IPS DF 4.7 (cell line): ENCODE measurements at regions not wholly inside any gene's neighbourhood (a gene's known extent, or its start where the extent isn't known, plus 50 kb on each side); places are given as distances from the start of the nearest gene placed in this dataset.
"Not testable (repeated sequence)": the region's sequence is repeated elsewhere in the genome, so short reads cannot be mapped to it uniquely, and the experiment has no call there.

Experiments
- DNase-seq: peaks from one replicate; pipeline ENCODE4 v3.0.0-alpha.2; 2013; ENCODE audit warnings: low spot score; ENCODE audit errors: extremely low read depth

DNA sequence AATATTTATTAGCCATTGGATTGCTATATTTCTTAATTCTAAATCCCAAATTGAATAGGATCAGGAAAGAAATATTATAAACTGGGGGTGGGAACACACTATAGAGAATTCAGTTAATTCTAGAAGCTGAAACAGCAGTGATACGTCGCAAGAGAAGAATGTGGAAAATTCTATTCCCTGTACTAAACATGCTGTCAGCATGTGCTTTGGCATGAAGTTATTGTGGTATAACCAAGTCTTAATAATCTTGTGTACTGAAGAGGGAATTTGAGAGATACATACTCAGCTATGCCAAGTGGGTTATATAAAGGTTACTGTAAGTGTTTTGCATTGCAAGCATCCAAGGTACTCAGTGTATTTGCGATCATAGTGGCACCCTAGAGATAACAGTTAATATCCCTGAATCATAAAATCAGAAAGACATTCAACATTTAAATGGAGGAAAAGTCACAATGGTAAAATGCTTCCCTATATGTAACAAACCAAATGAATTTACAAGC lies 1492.9 kb upstream of the C9orf72 start:
- DNase-seq, result no peak

DNA sequence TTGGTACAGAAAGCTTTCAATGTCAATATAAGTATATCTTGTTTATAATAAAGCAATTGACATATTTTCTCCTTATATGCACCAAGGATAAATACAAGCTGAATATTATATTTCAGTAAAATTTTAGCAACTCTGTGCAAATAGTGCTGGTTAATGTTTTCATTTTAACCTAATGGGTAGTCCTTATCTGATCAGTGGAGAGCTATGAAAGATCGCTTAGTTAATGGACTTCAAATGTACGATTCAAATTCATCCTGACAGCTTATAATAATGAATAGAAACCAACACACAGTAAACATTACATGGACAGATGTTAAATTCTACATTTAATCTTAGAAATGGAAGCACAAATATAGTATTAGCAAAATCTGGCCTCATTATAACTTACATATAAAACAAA lies 1495.2 kb upstream of the C9orf72 start:
- no peak for DNase-seq

DNA sequence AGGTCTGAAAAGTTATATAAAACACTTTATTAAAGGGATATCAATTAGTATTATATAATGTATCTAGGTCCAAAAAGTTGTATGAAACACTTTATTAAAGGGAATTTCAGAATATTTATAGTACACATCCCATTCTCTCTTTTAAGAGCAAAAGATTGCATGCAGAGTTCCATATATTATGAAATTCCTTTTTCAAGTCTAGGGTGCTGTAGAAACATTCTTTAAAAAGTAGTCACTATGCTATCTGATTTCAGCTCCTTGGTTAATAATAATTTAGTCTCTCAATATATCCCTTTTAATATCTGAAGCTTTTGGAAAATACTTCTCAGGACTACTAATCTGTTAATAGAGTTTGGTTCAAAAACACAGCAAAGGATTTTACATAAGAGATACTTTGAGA lies 1496.1 kb upstream of the C9orf72 start:
- DNase-seq, result no peak

DNA sequence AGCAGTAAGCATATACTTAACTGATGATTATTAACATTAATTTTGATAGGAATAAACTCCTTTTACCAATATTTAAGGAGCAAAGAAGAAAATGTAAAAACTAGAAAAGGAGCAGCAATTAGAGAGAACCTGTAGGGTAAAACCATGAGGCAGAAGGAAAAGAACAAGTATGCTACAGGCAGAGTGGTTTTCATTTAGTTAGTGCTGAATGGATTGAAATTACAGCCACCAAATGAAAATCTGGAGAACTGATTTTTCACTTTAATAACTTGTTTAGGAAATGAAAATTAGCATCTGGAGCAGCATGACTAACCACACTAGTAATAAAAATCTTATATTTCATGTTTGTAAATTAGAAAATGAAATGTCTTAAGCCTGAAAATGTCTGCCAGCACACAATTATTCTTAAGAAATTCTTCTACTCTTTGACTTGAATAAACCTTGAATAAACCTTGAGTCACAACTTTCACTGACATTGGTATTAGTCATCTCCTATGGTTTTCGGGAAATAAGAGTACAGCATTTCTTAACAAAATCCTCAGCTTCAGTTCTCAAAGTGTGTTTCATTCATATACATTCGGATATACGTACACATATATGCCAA lies 1504.9 kb upstream of the C9orf72 start:
- no peak for DNase-seq

DNA sequence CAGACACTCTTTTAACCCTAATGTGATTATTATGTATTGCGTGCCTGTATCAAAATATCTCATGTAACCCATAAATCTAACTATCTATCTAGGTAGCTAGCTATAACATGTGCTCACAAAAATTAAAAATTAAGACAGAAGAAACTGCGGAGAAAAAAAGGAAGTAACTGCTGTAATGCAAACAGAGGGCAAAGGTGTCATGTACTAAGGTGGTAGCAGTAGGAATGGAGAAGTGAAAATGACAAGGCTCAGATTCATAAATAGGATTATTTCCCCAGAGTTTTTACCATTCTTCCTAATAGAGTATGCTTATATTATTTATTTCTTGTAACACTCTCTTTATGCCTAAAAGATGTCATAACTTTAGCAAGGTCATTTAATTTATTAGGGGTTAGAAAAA lies 1527.5 kb upstream of the C9orf72 start:
- DNase-seq, result no peak

DNA sequence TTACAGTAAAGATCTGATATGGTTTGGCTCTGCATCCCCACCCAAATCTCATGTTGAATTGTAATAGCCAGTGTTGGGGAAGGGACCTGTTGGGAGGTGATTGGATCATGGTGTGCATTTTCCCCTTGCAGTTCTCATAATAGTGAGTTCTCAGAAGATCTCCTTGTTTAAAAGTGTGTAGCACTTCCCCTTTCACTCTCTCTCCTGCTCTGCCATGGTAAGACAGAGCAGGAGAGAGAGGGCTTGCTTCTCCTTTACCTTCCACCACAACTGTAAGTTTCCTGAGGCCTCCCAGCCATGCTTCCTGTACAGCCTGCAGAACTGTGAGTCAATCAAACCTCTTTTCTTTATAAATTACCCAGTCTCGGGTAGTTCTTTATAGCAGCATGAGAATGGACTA lies 1530.9 kb upstream of the C9orf72 start:
- DNase-seq, result not testable (repeated sequence)

DNA sequence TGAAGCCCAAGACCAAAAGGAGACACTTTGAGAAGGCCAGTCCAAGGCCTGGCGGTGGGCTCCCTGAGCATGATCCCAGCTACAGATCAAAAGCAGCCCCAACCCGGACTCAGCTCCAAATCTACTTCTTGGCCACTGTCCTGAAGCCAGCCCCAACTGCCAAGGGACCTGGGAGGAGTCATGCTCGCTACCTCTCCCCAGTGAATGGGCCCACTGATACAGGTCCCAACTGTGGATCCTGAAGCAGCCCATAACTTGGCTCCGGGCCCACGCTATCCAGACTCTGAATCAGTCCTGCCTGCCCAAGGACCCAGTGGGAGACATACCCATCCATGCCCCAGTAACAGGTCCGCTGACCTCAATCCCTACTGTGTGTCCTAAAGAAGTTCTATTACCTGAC lies 1545.3 kb upstream of the C9orf72 start:
- no peak for DNase-seq

DNA sequence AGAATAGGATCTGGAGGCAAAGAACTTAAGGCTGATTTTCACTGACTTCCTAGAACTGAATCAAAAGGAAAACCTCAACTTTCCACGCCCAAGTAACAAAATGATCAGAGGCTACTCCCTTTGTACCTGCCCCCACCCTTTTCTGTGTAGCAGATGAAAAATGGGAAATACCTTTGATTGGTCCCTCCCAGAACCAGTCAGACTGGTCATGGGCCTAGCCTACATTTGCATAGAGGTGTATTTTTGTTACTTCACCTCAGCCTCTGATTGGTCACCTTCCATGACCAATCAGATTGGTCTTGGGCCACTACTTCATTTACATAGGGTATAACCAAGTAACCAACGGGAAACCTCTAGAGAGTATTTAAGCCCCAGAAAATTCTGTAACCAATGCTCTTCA lies 1553.5 kb upstream of the C9orf72 start:
- no peak for DNase-seq

DNA sequence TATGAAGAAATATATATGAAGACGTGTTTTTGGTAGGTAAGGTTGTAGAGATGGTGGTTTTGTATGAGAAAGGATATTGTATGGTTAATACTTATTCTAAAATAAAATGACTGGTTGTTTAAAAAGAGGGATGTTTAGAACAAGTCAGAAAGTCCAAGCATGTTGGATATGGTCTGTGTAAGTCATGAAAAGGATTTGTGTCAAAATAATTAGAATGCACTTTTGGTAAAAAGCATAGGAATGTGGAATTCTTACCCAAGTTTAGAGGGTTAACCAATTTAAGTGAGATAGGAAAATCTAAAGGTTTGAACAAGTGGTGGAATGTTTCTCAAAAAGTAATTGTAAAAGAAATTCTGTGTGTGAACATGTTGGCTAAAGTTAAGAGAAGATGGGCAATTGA lies 1556.5 kb upstream of the C9orf72 start:
- DNase-seq, result peak; percentile 7

DNA sequence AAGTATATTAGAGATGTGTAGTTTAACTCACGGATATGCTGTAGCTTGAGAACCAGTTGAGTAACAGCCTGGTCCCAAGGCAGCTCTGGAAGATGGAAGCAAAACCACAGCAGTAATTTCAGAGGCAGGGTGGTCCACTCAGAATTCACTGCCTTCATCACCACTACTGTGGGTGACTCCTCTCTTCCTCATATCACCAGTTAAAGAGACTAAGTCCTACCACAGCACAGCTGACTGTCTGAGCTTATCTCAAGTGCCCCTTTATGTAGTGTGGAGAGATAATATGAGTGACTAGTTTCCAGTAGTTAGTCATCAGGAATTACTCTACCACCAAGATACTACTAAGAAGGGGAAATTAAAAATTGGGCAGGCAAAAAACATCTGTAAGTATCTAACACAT lies 1571.2 kb upstream of the C9orf72 start:
- DNase-seq, result no peak

DNA sequence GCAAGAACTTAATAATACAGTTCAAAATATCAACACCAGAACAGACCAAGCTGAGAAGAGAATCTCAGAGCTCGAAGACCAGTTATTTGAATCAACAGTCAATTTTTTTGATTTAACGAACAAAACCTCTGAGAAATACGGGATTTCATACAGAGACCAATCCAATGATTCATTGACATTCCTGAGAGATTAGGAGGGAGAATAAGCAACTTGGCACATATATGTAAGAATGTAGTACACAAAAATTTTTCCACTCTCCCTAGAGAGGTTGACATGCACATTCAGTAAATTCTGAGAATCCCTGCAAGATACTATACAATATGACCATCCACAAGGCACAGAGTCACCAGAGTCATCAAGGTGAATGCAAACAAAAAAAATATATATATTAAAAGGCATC lies 1577.3 kb upstream of the C9orf72 start:
- DNase-seq, result no peak

DNA sequence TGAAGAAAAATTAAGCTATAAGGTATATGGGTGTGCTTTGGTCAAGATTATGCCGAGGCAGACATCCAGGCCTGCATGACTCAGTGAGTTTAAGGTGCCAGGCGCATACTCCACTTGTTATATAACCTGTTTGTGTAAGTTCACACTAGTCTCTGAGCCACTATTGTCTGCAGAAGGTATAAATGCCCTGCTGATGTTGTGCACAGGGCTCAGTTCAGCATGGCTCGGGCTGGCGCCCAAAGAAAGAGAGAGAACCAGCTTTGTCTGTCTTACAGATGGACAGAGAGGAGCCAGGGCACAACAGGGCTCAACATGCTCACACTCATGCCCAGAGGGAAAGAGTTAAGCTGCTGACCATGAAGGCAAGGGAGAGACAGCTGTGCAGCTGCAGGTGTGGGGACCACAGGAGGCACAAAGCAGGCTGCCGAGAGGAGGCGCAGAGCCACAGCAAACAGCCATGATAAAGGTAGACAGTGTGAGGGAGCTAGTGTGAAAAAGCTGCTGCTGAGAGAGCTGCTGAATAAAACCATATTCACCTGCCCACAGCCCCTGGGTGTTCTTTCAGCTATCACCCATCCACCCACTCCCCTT lies 1587.6 kb upstream of the C9orf72 start:
- no peak for DNase-seq

DNA sequence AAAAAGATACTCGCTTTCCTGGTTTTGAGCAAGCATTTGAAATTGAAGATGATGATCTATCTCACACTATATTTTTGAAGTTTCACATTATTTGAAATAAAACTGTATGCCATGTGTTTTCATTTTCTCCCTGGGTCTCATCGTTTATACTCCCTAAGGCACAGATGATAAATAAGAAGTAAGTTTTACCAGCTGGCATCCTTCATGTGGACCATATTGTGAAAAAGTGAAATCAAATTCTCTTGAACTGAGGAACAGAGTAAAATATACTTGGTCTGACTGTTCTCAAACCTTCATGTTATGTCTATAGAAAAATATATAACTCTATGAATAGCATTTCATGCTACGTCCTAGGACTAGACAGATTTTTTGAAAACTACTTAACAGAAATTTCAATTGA lies 1600.9 kb upstream of the C9orf72 start:
- DNase-seq, result no peak

DNA sequence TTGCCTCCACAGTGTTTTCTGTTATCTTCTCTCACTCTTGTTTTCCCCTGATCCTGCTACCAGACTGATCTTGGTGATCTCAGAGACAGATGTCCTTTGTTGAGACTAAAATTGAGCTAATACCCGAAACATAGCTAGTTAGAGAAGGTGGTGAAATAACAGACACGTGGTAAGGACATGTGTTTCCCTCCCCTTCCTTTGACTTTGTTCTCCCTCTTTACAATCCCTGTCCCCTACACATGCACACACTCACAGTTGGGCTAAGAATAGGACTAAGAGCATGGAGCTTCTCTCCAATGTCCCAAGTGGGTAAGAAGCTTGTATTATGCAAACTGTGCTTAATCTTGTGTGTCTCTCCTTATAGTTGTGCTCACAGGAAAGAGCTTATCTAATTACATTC lies 1603.0 kb upstream of the C9orf72 start:
- no peak for DNase-seq

DNA sequence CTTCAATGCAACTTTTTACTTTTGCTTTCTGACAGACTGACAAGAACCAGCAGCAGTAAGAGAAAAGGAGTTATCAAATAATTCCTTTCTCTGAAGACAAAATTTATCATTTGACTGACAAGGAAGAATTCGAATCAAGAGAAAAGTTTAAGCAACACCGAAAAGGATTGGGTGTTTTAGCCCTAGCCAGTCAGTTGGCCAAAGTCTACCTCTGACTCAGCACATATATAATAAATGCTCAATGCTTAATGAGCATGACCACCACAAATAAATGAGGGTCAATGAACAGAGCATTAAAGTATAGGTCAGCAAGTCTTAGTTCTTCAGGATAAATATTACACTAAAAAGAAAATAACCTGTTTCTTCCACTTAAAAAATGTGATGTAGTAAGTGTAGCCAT lies 1603.5 kb upstream of the C9orf72 start:
- DNase-seq, result no peak

DNA sequence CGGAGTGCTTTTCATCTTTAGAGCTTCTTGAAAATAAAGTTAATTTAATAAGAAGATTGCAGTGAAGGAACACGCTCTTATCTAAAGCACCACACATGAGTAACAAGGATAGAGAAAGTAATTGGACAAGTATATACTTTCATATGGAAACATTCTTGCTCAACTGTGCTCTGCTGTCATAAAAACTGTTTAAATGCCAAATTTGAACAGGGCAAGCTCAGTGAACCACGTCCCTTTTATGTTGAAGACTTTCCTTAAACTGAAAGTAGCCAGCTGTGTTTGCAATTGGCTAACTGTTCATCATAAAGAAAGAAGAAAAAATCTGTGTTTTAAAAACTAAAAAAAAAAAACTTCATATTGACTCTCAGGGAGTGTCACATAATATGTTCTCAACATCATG lies 1610.7 kb upstream of the C9orf72 start:
- no peak for DNase-seq

DNA sequence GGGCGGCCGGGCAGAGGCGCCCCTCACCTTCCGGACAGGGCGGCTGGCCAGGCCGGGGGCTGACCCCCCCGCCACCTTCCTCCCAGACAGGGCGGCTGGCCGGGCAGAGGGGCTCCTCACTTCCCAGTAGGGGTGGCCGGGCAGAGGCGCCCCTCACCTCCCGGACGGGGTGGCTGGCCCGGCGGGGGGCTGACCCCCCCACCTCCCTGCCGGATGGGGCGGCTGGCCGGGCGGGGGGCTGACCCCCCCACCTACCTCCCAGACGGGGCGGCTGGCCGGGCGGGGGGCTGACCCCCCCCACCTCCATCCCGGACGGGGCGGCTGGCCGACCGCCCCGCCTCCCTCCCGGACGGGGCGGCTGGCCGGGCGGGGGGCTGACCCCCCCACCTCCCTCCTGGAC lies 1615.5 kb upstream of the C9orf72 start:
- DNase-seq, result not testable (repeated sequence)

DNA sequence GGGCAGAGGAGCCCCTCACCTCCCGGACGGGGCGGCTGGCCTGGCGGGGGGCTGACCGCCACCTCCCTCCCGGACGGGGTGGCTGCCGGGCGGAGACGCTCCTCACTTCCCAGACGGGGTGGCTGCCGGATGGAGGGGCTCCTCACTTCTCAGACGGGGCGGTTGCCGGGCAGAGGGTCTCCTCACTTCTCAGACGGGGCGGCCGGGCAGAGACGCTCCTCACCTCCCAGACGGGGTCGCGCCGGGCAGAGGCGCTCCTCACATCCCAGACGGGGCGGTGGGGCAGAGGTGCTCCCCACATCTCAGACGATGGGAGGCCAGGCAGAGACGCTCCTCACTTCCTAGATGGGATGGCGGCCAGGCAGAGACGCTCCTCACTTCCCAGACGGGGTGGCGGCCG lies 1615.9 kb upstream of the C9orf72 start:
- DNase-seq, result not testable (repeated sequence)

DNA sequence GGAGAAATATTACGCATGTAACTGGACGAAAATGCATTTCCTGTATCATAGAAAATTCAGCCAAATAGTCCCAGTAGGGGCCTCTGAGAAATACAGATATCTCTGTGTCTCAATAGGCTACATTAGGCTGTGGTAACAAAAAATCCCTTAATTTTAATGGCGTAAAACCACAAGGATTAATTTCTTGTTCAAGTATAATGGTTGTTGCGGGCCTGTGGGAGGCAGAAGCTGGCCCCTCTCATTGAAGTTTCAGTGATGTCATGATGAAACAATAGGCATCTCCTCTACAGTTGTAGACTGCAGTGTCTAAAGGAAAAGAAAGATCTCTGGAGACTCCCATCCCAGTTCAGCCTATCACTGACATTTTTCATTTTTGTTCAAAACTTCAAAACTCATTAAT lies 1625.6 kb upstream of the C9orf72 start:
- DNase-seq, result no peak

DNA sequence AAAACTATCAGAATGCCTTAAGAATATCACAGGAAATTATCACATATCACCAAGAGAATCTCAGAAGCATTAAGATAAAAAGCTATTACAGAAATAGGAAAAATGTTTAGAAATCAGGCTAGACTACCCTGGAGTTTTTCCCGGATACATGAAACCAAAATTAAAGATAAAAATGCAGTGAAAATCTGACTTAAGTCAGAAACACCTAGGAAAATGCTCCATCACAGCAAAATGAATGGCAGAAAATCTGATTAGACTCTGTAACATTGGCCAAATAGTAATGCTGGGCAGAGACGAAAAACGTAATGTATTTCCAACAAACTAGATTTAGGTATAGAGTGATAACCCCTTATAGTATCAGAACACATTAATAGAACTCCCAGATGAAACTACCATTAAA lies 1626.7 kb upstream of the C9orf72 start:
- DNase-seq, result no peak

DNA sequence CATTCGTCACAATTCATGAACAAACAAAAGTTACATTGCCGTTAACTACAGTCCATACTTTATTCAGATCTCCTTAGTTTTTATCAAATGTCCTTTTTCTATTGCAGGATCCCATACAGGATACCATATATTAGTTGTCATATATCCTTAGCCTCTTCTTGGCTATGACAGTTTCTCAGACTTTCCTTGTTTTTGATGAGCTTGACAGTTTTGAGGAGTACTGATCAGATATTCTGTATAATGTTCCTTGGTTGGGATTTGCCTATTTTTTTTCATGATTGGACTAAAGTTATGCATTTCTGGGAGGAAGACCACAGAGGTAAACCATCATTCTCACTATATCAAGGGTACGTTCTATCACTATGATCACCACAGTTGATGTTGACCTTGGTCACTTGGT lies 1627.4 kb upstream of the C9orf72 start:
- no peak for DNase-seq

DNA sequence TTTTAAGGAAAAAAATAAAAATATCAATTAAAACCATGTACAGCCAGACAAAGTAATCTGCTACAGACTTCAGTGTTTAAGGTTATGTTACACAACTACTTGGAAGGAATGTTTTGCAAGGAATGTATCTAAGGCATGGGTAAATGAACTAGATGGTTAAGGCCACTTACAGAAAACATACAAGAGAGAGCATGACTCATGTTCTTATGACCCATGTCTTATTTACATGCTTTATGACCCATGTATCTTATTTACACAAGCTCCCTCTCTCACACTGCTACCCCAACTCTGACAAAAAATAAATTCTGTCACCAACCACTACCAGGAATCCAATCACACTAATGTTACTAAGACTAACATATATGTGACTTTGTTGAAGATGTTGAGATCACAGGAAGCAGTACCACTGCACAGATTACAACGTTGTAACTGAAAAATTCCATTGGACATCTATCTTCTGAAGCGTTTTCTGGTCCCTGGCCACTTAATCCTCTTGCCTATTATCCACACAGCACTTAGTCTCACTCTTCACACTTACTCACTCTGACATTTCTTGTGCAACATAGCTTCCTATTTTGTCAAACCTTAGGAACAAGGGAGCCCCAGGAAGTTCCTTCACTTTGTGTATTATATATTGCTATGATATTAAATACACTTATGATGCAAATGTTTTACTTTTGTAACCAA lies 1630.1 kb upstream of the C9orf72 start:
- DNase-seq, result no peak

DNA sequence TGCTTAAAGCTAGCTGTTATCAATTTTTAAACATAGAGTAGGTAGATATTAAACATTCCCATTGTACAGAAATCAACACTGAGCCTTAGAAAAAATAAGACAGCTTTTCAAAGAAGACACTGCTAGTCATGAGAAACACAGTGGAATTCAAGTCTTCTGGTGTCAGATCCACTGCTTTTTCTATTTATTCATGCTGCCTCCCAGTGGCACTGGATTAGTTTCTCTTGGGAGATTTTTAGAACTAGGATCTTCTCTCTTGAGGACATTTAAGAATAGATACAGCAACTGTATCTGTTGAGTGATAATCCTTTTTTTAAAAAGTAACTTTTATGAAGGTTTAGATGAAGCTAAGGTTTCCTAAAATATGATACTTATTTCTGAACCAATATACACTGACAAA lies 1635.4 kb upstream of the C9orf72 start:
- DNase-seq, result no peak
